Upper lobe of left lung (tissue), 6 donors: ENCODE measurements at regions not wholly inside any gene's neighbourhood (a gene's known extent, or its start where the extent isn't known, plus 50 kb on each side); places are given as distances from the start of the nearest gene placed in this dataset.
A peak's percentile ranks its signal among the peaks of the same experiment; 100 is the strongest.

Source experiments
- ATAC-seq, 2 donors: fragments of 200-7000 bp; cut with Tn5 transposase; one replicate each; pipeline ENCODE4 v1.9.1; 2022; ENCODE audit warnings: mild to moderate bottlenecking in 2 of 2, moderate library complexity in 2 of 2; ENCODE audit not compliant: low FRiP score in 2 of 2
- DNase-seq, 2 donors: peaks; one replicate each; pipeline ENCODE4 v3.0.0-alpha.2; 2019 to 2020
- H3K27ac ChIP-seq, 4 donors: fragments of 200-600 bp; sonication (generic); one replicate each; pipeline ENCODE4 v1.5.1; 2016 to 2019
- H3K27me3 ChIP-seq, 4 donors: fragments of 200-600 bp; sonication (generic); one replicate each; pipeline ENCODE4 v1.5.1; 2017 to 2019
- H3K36me3 ChIP-seq, 4 donors: fragments of 200-600 bp; sonication (generic); one replicate each; pipeline ENCODE4 v1.5.1; 2016 to 2019
- H3K4me1 ChIP-seq, 4 donors: fragments of 200-600 bp; sonication (generic); one replicate each; pipeline ENCODE4 v1.5.1; 2018 to 2019
- H3K4me3 ChIP-seq, 4 donors: fragments of 200-600 bp; sonication (generic); one replicate each; pipeline ENCODE4 v1.5.1; 2017 to 2019; ENCODE audit warnings: mild to moderate bottlenecking in 2 of 4, moderate library complexity in 1 of 4
- H3K9me3 ChIP-seq, 4 donors: fragments of 200-600 bp; sonication (generic); one replicate each; pipeline ENCODE4 v1.5.1; 2018 to 2019
- EP300 ChIP-seq, 4 donors: sonication (generic); formaldehyde crosslinking; IDR thresholded peaks; one replicate each; pipeline ENCODE4 v1.5.1; 2017; ENCODE audit warnings: antibody characterized with exemption in 4 of 4, control low read depth in 2 of 4
- POLR2A ChIP-seq, 4 donors: fragments of 450-650 bp; IDR thresholded peaks; one replicate each; pipeline ENCODE4 v1.5.1; 2016 to 2017; ENCODE audit warnings: antibody characterized with exemption in 4 of 4, mild to moderate bottlenecking in 2 of 4
- POLR2AphosphoS5 ChIP-seq, 2 donors: sonication (generic); formaldehyde crosslinking; IDR thresholded peaks; one replicate each; pipeline ENCODE4 v1.5.1; 2017; ENCODE audit warnings: antibody characterized with exemption in 2 of 2
- WGBS, 2 donors: methylation state at CpG; one replicate each; pipeline ENCODE4 v1.1.5; 2017 to 2018; 5-methylcytosine and 5-hydroxymethylcytosine counted together
- TF ChIP-seq, protein P1 (sequence below), 6 experiments: fragments of 450-650 bp in 4 of 6; fragments of 200-600 bp in 2 of 6; sonication (generic) in 2 of 6; IDR thresholded peaks; one replicate each; pipeline ENCODE4 v1.5.1; 2016 to 2019; ENCODE audit warnings: antibody characterized with exemption in 6 of 6
- donor health status: DM: no; HTN: no; CAD: no; lungs with moderate emphysema.
- donor health status: DM: no; HTN: yes; CAD: no; lungs with severe emphysema.

DNA sequence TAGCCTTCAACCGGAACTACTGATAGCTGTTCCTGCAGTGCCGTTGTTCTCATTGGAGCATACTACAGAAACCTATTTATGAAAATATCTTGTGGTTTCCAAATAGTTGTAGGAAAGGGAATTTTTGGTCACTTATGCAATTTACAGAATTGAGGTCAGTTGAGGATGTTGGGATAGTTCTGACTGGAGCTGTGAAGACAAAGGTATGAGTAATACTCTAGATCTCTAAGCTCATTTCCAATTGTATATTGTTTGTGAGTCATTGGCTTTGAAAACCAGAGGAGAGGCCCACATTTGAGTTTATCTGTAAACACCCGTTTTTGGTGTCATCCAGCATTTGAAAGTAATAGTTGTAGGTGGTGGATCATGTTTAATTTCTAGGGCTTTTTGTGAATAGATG lies 561.3 kb upstream of the WWC1 start:
- Histone ChIP-seq H3K36me3 (no peaks in the 10 kb centered on the region), H3K4me3 (no peak overlapping the region), H3K27ac (no peak overlapping the region), H3K9me3 (no peaks in the 10 kb centered on the region), H3K4me1 (no peaks in the 10 kb centered on the region), H3K27me3 (no peaks in the 10 kb centered on the region)
- WGBS, 2 donors, result 82 to 84% methylated on average over 3 of the region's 3 CpGs
- DNase-seq (no peak), ATAC-seq (peak in 1 of 2 donors; percentile 64)
- TF ChIP-seq POLR2A (IDR thresholded peaks at IDR 0.05), result no peak
- TF ChIP-seq, protein P1, sequence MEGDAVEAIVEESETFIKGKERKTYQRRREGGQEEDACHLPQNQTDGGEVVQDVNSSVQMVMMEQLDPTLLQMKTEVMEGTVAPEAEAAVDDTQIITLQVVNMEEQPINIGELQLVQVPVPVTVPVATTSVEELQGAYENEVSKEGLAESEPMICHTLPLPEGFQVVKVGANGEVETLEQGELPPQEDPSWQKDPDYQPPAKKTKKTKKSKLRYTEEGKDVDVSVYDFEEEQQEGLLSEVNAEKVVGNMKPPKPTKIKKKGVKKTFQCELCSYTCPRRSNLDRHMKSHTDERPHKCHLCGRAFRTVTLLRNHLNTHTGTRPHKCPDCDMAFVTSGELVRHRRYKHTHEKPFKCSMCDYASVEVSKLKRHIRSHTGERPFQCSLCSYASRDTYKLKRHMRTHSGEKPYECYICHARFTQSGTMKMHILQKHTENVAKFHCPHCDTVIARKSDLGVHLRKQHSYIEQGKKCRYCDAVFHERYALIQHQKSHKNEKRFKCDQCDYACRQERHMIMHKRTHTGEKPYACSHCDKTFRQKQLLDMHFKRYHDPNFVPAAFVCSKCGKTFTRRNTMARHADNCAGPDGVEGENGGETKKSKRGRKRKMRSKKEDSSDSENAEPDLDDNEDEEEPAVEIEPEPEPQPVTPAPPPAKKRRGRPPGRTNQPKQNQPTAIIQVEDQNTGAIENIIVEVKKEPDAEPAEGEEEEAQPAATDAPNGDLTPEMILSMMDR (IDR thresholded peaks at IDR 0.05), result no peak
- no peak for TF ChIP-seq POLR2AphosphoS5 (IDR thresholded peaks at IDR 0.05)
- TF ChIP-seq EP300 (IDR thresholded peaks at IDR 0.05), result no peak

DNA sequence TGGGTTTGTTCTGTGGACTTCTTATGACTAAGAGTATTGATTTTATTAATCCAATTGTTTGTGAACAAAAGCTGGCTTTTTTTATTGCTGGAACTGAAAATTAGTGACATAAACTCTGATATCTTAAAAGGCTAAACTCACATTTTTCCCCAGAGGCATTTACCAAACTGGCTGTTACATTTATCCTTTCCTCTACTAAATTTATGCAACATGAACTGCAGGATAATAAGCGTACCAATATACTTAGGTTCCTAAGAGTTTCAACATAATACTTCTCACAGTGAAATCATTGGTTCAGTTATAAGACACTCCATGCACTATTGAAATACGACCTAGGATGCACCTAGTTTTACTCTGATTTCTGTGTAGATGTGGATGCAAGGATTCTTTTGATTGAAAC lies 560.8 kb upstream of the WWC1 start:
- 78 to 79% methylated on average over 2 of the region's 2 CpGs for WGBS, 2 donors
- no peaks in the 10 kb centered on the region for H3K9me3 ChIP-seq
- H3K36me3 ChIP-seq, result no peaks in the 10 kb centered on the region
- ATAC-seq (no peak), DNase-seq (no peak)
- no peak overlapping the region for H3K27ac ChIP-seq
- H3K4me3 ChIP-seq, result no peak overlapping the region
- H3K4me1 ChIP-seq, result no peaks in the 10 kb centered on the region
- TF ChIP-seq EP300 (IDR thresholded peaks at IDR 0.05) (no peak), POLR2AphosphoS5 (IDR thresholded peaks at IDR 0.05) (no peak), POLR2A (IDR thresholded peaks at IDR 0.05) (no peak)
- TF ChIP-seq, protein P1 (IDR thresholded peaks at IDR 0.05), result no peak
- H3K27me3 ChIP-seq, result no peaks in the 10 kb centered on the region

DNA sequence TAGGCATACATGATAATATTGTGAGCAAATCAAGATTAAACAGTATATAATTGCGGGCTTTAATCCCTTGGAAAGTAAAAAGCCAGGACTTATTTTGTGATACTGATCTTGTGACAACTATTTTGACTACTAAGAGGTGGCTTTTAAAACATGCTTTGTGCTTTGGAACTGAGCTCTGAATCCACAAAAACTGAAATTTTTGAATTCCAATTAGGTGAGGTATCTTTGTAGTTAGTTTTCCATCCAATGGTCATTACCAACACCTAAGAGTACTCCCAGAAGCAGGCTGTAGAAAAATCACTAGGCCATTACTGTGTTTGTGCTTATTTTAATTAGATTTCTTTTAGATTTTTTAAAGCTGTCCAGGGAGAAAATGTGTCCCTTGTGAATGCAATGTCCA lies 559.5 kb upstream of the WWC1 start:
- no peak for TF ChIP-seq POLR2A (IDR thresholded peaks at IDR 0.05)
- TF ChIP-seq POLR2AphosphoS5 (IDR thresholded peaks at IDR 0.05), result no peak
- TF ChIP-seq, protein P1 (IDR thresholded peaks at IDR 0.05), result no peak
- TF ChIP-seq EP300 (IDR thresholded peaks at IDR 0.05), result no peak
- ATAC-seq, result no peak
- WGBS, 2 donors, result 94 to 97% methylated on average over 1 of the region's 1 CpG
- Histone ChIP-seq H3K27ac (no peak overlapping the region), H3K27me3 (no peaks in the 10 kb centered on the region), H3K9me3 (no peaks in the 10 kb centered on the region), H3K36me3 (no peaks in the 10 kb centered on the region), H3K4me1 (no peaks in the 10 kb centered on the region), H3K4me3 (no peak overlapping the region)
- no peak for DNase-seq

DNA sequence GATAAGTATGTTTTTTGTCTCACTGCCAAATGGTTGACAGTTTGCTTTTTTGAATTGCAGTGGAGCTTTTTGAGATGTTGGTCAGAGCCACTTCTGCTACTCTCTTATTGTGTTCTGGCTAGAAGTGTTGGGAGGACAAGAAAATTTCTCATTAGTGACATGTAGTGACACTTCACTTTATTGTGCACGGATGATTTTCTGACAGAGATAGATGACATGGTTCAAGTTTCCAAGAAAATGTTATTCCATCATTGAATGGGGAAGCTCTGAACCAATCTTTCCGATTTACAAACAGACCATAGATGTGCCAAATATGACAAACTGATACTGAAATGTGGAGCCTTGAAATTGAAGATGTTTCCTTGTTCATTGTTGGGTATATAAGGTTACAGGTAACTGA lies 558.9 kb upstream of the WWC1 start:
- WGBS, 2 donors, result 69 to 72% methylated on average over 2 of the region's 2 CpGs
- DNase-seq (no peak), ATAC-seq (no peak)
- H3K4me1 ChIP-seq, result no peaks in the 10 kb centered on the region
- no peaks in the 10 kb centered on the region for H3K9me3 ChIP-seq
- no peaks in the 10 kb centered on the region for H3K36me3 ChIP-seq
- no peak overlapping the region for H3K4me3 ChIP-seq
- no peaks in the 10 kb centered on the region for H3K27me3 ChIP-seq
- no peak overlapping the region for H3K27ac ChIP-seq
- TF ChIP-seq, protein P1 (IDR thresholded peaks at IDR 0.05), result no peak
- TF ChIP-seq EP300 (IDR thresholded peaks at IDR 0.05), result no peak
- TF ChIP-seq POLR2A (IDR thresholded peaks at IDR 0.05), result no peak
- TF ChIP-seq POLR2AphosphoS5 (IDR thresholded peaks at IDR 0.05), result no peak

DNA sequence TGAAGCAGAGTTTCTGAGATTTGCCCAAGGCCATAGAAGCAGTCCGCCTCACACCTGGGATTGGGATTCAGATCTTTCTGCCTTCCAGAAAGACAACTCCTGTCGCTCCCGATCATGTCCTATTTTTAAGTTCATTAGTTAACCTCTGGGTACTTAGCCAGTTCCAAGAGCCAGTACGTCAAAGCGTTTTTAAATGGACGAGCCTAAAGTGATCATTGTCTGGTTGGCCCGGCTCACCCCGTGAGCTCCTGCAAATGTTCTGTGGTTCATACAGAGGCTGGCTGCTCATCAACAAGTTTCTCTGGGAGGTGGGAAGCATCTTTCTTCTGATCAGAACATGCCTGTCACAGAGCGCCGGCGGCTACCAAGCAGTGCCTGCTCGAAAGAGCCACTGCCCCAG lies 554.5 kb upstream of the WWC1 start:
- DNase-seq (peak in 1 of 2 donors; percentile 31), ATAC-seq (no peak)
- no peaks in the 10 kb centered on the region for H3K27me3 ChIP-seq
- H3K4me1 ChIP-seq, result no peaks in the 10 kb centered on the region
- TF ChIP-seq EP300 (IDR thresholded peaks at IDR 0.05) (no peak), POLR2AphosphoS5 (IDR thresholded peaks at IDR 0.05) (no peak), POLR2A (IDR thresholded peaks at IDR 0.05) (no peak)
- TF ChIP-seq, protein P1 (IDR thresholded peaks at IDR 0.05), result no peak
- H3K9me3 ChIP-seq, result no peaks in the 10 kb centered on the region
- H3K4me3 ChIP-seq, result no peak overlapping the region
- H3K27ac ChIP-seq, result no peak overlapping the region
- no peaks in the 10 kb centered on the region for H3K36me3 ChIP-seq
- 82 to 92% methylated on average over 12 of the region's 12 CpGs for whole genome bisulfite sequencing, 2 donors
